OCI-LY1 (cell line): ENCODE measurements at regions not wholly inside any gene's neighbourhood (a gene's known extent, or its start where the extent isn't known, plus 50 kb on each side); places are given as distances from the start of the nearest gene placed in this dataset.

Source experiments
- H2AFZ ChIP-seq: fragments of 200-600 bp; sonication (generic), shearing (Covaris generic); 2 replicates; pipeline ENCODE4 v1.6.0; 2014; ENCODE audit warnings: antibody characterized with exemption, mild to moderate bottlenecking, low read length
- H3F3A ChIP-seq: fragments of 200-600 bp; sonication (generic), shearing (Covaris generic); 2 replicates; pipeline ENCODE4 v1.6.0; 2014; ENCODE audit warnings: mild to moderate bottlenecking, antibody characterized with exemption, low read length, moderate library complexity; ENCODE audit not compliant: insufficient read depth
- H3K27ac ChIP-seq: fragments of 200-600 bp; sonication (generic); 2 replicates; pipeline ENCODE4 v1.5.1; 2014; ENCODE audit warnings: low read length, mixed run types, mild to moderate bottlenecking, low read depth; ENCODE audit not compliant: poor library complexity, severe bottlenecking
- H3K27me3 ChIP-seq: fragments of 200-600 bp; sonication (generic); 2 replicates; pipeline ENCODE4 v1.6.0; 2014; ENCODE audit warnings: antibody characterized with exemption, mild to moderate bottlenecking, low read length, moderate library complexity; ENCODE audit not compliant: insufficient read depth
- H3K36me3 ChIP-seq: fragments of 200-600 bp; sonication (generic); 2 replicates; pipeline ENCODE4 v1.6.1; 2014; ENCODE audit warnings: mild to moderate bottlenecking, antibody characterized with exemption, low read length, moderate library complexity, mixed read lengths; ENCODE audit not compliant: insufficient read depth
- H3K4me1 ChIP-seq: fragments of 200-600 bp; sonication (generic); 2 replicates; pipeline ENCODE4 v1.5.1; 2014; ENCODE audit warnings: mild to moderate bottlenecking, low read length, moderate library complexity; ENCODE audit not compliant: insufficient read depth, severe bottlenecking
- H3K4me2 ChIP-seq: fragments of 200-600 bp; sonication (generic), shearing (Covaris generic); 2 replicates; pipeline ENCODE4 v1.6.1; 2014; ENCODE audit warnings: low read length
- H3K4me3 ChIP-seq: fragments of 200-600 bp; sonication (generic); 2 replicates; pipeline ENCODE4 v1.5.1; 2014; ENCODE audit warnings: low read length, low read depth, mild to moderate bottlenecking, mixed read lengths; ENCODE audit not compliant: poor library complexity, severe bottlenecking
- H3K79me2 ChIP-seq: fragments of 200-600 bp; shearing (Covaris generic); 2 replicates; pipeline ENCODE4 v1.6.1; 2016; ENCODE audit warnings: mixed run types, low read length, mixed read lengths; ENCODE audit not compliant: insufficient read depth
- H3K9ac ChIP-seq: fragments of 200-600 bp; sonication (generic), shearing (Covaris generic); 2 replicates; pipeline ENCODE4 v1.6.1; 2014; ENCODE audit warnings: mild to moderate bottlenecking, low read length, mixed read lengths
- H3K9me2 ChIP-seq: fragments of 200-600 bp; sonication (generic), shearing (Covaris generic); 2 replicates; pipeline ENCODE4 v1.6.1; 2014; ENCODE audit warnings: low read depth, mild to moderate bottlenecking, low read length, mixed read lengths
- H3K9me3 ChIP-seq: fragments of 200-600 bp; shearing (Covaris generic); 2 replicates; pipeline ENCODE4 v1.6.1; 2014; ENCODE audit warnings: low read length, mixed read lengths
- H4K20me1 ChIP-seq: fragments of 200-600 bp; sonication (generic), shearing (Covaris generic); 2 replicates; pipeline ENCODE4 v1.6.0; 2016; ENCODE audit warnings: mild to moderate bottlenecking, low read length; ENCODE audit not compliant: insufficient read depth
- EZH2 ChIP-seq: fragments of 200-600 bp; sonication (generic), shearing (Covaris generic); IDR thresholded peaks from 2 replicates; pipeline ENCODE4 v1.8.0; 2017; ENCODE audit warnings: borderline replicate concordance, mixed run types, mild to moderate bottlenecking, antibody characterized with exemption, low read length, moderate library complexity, mixed read lengths
- TF ChIP-seq, protein P1 (sequence below): fragments of 200-600 bp; sonication (generic), shearing (Covaris generic); IDR thresholded peaks from 2 replicates; pipeline ENCODE4 v1.5.1; 2017; ENCODE audit warnings: mild to moderate bottlenecking, antibody characterized with exemption, low read length, moderate library complexity, mixed read lengths

DNA sequence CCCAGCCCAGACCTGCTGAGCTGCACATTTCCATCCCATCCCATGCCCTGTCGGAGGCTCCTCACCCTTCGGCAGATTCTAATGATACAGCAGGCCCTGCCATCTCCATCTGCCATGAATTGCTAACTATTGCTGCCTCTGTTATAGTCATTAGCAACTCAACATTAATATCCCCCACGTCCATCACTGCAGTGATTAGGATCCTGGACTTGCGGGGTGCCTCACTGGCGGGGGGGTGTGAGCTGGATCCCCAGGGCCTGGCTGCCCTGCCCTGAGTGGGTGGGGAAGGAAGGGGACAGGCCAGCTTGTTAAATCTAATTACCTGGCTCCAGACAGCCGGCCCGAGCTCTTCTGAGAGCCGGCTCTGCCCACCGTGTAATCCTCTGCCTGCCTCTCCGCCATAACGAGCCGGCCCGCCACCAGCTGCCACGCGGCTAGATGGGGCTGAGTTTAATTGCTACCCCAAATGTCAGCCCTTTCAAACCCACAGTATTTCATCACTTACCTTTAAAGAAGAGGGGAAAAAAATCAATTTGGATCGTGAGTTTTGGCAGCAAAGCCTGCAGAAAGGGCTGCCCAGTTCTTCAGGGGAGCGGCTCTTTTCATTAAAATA, 227.3 kb upstream of the CSF3R start:
- H3K9ac ChIP-seq = no peak overlapping the region
- no peak overlapping the region for H2AFZ ChIP-seq
- no peaks in the 10 kb centered on the region for H3F3A ChIP-seq
- H3K4me3 ChIP-seq = no peak overlapping the region
- no peaks in the 10 kb centered on the region for H4K20me1 ChIP-seq
- H3K9me2 ChIP-seq = no peaks in the 10 kb centered on the region
- H3K4me1 ChIP-seq = no peaks in the 10 kb centered on the region
- no peaks in the 10 kb centered on the region for H3K36me3 ChIP-seq
- H3K27me3 ChIP-seq = no peaks in the 10 kb centered on the region; the same call in 1 of the 2 replicates
- no peaks in the 10 kb centered on the region for H3K9me3 ChIP-seq
- no peak overlapping the region for H3K4me2 ChIP-seq
- H3K27ac ChIP-seq = no peak overlapping the region
- no peaks in the 10 kb centered on the region for H3K79me2 ChIP-seq
- no peak for TF ChIP-seq EZH2
- TF ChIP-seq, protein P1, sequence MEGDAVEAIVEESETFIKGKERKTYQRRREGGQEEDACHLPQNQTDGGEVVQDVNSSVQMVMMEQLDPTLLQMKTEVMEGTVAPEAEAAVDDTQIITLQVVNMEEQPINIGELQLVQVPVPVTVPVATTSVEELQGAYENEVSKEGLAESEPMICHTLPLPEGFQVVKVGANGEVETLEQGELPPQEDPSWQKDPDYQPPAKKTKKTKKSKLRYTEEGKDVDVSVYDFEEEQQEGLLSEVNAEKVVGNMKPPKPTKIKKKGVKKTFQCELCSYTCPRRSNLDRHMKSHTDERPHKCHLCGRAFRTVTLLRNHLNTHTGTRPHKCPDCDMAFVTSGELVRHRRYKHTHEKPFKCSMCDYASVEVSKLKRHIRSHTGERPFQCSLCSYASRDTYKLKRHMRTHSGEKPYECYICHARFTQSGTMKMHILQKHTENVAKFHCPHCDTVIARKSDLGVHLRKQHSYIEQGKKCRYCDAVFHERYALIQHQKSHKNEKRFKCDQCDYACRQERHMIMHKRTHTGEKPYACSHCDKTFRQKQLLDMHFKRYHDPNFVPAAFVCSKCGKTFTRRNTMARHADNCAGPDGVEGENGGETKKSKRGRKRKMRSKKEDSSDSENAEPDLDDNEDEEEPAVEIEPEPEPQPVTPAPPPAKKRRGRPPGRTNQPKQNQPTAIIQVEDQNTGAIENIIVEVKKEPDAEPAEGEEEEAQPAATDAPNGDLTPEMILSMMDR = no peak

DNA sequence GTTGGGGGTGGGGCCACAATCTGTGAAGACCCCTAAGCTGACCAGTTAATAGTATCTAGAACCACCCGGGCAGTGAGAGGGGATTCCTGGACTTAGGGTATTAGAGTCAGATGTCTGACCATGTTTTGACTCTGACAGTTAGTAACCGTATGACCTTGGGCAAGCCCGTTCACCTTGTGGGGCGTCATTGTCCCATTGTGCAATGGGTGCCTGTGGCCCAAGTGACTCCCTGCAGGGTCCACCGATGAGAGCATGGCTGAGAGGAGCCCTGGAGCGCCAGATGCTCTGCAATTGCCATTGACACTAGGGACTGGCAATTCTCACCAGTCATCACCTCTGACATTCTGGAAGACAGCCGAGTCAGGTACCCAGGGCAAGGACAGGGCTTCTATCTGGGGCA, 225.9 kb upstream of the CSF3R start:
- Histone ChIP-seq H3F3A (no peaks in the 10 kb centered on the region), H3K4me1 (no peaks in the 10 kb centered on the region), H3K27ac (no peak overlapping the region), H2AFZ (no peak overlapping the region), H3K79me2 (no peaks in the 10 kb centered on the region), H3K9ac (no peak overlapping the region), H3K36me3 (no peaks in the 10 kb centered on the region), H3K4me3 (no peak overlapping the region), H4K20me1 (no peaks in the 10 kb centered on the region), H3K27me3 (no peaks in the 10 kb centered on the region; the same call in 1 of the 2 replicates), H3K9me2 (no peaks in the 10 kb centered on the region), H3K4me2 (no peak overlapping the region), H3K9me3 (no peaks in the 10 kb centered on the region)
- TF ChIP-seq, protein P1 = no peak
- TF ChIP-seq EZH2 = no peak

DNA sequence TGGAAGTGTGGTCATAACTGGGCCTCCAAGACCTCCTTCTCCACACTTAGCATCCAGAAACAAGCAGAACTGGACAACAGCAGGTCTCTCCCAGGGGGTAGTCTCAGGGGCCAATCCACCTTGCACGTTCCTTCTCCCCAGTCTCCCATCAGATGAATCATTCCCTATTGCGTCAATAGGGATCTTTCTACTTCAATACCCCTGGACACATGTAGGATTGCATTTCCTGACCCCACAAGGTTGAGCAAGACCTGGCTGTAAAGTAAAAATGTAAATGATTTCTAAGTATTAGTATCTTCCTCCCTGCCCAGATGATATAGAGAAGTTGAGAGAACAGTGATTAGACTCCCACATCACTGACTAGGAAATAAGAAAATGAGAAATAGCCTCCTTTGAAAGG, 224.5 kb upstream of the CSF3R start:
- Histone ChIP-seq H3K79me2 (no peaks in the 10 kb centered on the region), H3K9ac (no peak overlapping the region), H3K4me3 (no peak overlapping the region), H3K27me3 (no peaks in the 10 kb centered on the region; the same call in 1 of the 2 replicates), H3K9me2 (no peaks in the 10 kb centered on the region), H3F3A (no peaks in the 10 kb centered on the region), H2AFZ (no peak overlapping the region), H3K36me3 (no peaks in the 10 kb centered on the region), H3K4me1 (no peaks in the 10 kb centered on the region), H3K9me3 (no peaks in the 10 kb centered on the region), H4K20me1 (no peaks in the 10 kb centered on the region), H3K4me2 (no peak overlapping the region), H3K27ac (no peak overlapping the region)
- TF ChIP-seq, protein P1 = no peak
- TF ChIP-seq EZH2 = no peak
